Left renal cortex interstitium (tissue), 4 donors: ENCODE measurements at regions not wholly inside any gene's neighbourhood (a gene's known extent, or its start where the extent isn't known, plus 50 kb on each side); places are given as distances from the start of the nearest gene placed in this dataset.
"Not testable (repeated sequence)": the region's sequence is repeated elsewhere in the genome, so short reads cannot be mapped to it uniquely, and the experiment has no call there.

Experiments used
- DNase-seq, 4 donors: peaks; one replicate each; pipeline ENCODE4 v3.0.0-alpha.2; 2013; ENCODE audit warnings: low read depth in 4 of 4, low spot score in 2 of 4, missing footprints in 1 of 4

GRCh38 chr1:30534551-30534940 lies 188.8 kb downstream of the MATN1 start:
- DNase-seq, result no peak

DNA sequence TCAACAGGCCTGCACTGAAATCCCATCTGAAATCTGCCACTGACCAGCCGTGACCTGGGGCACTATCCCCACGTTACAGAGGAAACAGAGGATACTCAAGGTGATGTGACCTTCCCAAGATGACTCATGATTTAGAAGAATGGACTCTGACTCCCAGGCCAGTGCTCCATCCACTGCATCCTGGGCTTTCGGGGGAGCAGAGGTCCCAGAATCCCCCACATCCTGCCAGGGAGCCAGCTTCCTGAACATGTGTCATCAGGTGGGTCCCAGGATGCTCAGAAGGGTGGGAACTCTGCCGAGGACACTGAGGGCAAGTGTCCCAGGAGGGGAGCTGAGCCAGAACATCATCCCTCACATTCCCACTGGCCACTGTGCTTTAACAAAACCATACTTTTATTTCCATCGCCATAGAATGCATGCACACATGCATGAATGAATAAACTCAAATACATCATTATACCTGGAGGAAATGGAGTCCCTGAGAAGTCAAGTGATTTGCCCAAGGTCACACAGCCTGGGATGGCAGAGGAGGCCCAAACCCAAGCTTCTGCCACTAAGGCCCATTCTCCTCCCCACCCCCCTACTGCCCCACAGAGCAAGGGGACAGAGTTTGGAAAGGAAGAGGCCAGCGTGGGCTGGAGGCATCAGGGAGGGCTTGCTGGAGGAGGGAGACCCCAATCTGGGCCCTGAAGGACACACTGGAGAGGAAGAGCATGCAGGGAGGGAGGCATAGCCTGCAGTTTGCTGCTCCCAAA lies 189.4 kb downstream of the MATN1 start:
- no peak for DNase-seq

DNA sequence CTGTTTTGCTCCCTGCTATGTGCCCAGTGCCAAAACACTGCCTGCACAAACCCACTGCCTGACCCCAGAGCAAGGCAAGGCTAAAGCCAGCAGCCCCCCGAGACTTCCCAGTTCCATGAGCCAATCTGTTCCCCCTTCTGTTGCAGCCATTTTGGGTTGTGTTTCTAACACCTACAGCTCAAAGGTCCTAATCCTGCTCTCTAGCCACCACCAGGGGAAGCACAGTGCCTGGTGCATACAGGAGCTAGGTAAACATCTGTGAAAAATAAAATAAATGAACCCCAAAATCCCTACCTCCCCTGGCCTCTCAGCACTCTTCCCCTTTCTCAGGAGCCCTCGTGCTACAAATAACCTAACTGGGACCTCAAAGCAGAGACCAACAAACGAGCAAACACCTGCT lies 190.2 kb downstream of the MATN1 start:
- DNase-seq, result no peak

DNA sequence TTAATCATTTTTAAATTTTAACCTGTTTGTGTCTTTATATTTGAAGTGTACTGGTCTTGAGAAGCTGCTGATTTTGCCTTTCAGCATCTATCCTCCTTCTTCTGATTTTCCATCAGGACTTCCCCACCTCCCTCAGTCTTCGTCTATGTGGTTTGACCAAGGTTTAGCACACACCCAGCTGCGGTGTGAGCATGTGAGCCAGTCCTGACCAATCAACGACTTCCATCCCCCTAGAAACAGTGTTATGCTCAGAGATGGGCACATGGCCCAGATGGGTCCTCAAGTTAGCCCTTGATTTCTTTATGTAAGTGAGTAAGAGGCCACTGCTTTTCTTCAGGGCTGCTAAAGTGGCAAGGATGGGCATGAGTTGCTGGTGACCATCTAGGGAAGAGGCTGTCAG lies 190.8 kb downstream of the MATN1 start:
- DNase-seq, result no peak

DNA sequence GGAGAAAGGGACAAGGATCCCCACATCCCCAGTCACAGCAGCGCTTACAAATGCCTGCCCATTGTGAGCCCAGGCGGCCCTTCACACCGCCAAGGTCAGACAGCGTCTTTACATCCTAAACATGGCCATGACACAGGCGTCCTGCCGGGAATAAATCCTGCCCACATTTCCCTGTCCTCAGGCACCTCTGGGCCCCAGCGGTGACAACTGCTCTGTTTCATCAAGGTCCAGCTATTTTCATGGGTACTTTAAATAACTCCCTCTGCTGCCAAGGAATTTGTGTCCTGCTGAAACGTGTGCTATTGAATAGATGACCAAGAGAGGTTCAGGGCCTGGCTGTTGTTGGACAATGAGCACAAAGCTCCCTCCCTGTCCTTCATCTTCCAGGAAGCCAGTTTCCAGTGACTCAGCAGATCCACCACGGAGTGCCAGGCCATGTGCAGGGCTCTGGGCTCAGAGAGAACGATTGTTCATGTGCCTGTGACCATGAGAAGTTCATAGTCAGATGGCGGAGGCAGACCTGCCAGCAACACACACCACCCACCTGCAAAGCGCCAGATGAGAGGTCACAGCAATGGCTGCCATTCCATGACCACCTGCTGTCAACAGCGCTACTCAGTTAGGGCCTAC lies 195.8 kb downstream of the MATN1 start:
- no peak for DNase-seq

GRCh38 chr1:30526652-30527345 lies 196.6 kb downstream of the MATN1 start:
- DNase-seq, result no peak

GRCh38 chr1:30525971-30526651 lies 197.3 kb downstream of the MATN1 start:
- DNase-seq, result peak; percentile 63 to 82 (median 70)

GRCh38 chr1:30525631-30525970 lies 197.8 kb downstream of the MATN1 start:
- no peak for DNase-seq

- no peak for DNase-seq
These were observed 198.4 kb downstream of the MATN1 start for GRCh38 chr1:30524840-30525617.

DNA sequence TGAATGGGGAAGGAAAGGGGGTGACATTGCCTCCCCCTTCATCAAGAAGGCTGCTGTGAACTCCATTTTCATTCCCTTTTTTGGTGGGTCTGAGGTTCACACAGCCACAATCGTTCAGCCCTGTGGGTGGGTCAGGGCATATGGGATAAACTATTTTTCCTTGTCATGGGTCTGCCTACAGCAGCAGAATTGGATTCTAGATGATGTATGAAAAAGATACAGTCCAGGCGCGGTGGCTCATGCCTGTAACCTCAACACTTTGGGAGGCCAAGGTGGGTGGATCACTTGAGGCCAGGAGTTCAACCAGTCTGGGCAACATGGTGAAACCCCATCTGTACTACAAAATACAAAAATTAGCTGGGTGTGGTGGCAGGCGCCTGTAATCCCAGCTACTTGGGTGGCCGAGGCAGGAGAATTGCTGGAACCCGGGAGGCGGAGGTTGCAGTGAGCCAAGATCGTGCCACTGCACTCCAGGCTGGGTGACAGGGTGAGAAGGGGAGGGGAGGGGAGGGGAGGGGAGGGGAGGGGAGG lies 199.3 kb downstream of the MATN1 start:
- not testable (repeated sequence) for DNase-seq

DNA sequence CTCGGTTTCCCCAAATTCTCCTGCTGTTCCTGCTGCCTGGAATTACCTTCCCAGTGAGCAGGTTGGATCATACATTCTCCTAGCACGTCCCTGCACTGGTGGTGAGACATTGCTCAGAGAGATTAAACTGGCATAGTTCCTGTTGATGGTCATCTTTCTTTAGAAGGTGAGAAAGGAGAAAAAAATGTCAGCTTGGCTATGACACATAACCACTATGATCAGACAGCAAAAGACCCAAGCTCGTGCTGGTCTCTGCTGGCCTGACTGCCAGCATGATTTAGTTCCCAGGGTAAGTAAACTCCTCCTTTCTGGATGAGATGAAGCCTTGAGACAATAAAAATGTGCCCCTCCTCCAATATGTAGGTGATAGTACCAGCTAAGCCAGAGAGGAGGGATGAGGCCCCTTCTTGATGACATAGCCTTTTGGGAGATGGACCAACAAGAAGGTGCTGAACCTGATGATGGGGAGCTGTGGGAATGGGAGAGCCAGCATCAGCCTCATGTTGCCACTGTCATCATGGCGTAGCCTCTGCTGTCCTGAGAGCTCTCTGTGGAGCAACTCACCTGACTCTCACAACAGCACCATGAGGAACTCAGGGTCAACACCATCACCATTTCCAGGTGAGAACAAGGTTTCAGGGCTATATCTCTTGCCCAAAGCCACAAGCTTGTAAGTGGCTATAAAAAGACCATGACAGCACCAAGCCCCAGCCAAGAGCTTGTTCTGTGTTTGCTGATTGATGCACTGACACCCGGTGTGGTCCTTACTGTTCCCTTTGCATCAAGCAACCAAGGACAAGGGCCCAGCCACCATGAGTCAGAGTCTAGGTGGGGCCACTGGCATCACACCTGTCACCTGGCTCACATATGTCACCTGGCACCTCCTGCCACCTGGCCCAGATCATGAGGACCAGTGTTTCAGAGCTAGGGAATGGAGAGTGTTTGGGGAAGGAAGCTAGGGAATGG lies 200.0 kb downstream of the MATN1 start:
- DNase-seq, result no peak

DNA sequence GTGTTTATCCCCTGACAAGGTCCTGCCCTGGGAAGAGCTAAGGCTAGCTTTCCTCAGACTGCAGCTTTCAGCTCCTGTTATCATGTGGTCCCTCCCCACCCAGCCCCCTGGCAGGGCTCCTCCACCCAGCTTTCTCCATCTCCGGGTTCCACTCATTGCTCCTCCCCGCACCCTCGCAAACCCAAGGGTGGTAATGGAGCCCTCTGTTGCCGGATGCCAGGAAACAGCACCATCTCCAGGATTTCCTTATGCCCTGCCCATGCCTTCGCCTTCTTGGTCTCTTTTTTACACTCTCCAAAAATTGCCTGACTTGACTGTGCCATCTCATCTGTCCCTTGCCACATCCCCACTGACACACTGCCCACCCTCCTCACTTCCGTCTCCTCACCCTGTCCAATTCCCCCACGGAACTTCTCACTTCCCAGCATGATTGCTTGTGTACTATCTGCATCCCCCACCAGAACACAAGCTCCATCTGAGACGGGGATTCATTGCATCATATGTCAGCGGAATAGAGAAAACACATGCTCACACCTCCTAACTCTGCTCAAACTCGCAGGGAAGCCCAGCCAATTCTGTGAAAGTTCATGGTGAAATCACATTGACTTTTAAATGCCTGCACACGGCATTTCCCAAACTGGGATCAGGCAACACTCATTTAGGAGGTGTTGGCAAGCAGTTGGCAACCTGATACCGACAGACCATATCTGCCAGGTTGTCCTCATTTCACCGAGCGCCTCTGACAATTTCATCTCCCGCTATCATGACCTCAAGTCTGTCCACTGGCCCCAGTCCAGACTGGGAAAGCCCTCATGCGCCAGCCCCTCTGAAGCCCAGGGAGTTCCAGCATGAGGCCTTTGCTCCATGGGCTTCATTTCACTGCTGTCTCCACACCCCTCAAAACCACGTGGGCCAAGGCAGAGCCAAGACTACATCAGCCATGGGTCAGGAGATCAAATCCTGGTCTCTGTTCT lies 201.1 kb downstream of the MATN1 start:
- no peak for DNase-seq

DNA sequence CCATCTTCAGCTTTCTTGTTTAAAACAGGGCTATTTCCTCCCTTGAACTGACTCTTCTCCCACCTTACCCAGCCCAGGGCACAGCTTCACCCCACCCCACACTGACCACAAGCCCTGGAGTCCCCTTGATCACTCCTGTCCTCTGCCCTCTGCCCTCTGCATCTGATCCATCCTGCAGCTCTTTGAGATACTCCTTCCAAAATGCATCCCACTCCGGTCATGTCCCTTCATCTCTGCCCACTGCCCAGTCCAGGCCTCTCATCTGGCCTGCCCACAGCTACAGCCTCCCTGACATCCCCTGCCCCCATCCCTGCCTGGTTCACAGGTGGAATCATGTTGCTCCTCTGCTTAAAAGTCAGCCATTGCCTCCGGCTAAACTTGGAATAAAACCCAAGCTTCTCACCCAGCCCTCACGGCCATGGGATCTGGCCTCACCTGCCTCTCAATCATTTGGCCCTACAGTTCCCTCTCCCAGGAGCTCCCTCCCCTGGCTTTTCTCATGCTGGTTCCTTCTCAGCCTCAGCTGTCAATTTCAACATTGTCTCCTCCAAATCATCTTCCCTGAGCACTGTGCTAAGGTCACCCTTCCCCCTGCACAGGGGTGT lies 202.0 kb downstream of the MATN1 start:
- DNase-seq, result no peak

DNA sequence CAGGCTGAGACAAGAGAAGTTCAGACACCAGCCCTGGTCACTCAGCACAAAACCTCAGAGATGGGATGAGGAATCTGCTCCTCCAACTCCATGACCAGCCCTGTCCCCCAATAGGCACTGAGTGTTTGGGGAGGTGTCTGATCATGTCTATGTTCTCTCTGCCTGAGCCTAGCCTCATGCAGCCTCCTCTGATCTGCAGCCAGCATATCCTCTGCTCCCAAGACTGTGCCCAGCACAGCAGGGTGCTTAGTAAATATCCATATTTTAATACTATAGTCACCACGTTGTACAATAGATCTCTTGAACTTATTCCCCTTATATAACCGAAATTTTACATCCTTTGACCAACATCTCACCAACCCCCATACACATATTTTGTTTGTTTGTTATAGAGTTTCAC lies 202.9 kb downstream of the MATN1 start:
- DNase-seq, result no peak

DNA sequence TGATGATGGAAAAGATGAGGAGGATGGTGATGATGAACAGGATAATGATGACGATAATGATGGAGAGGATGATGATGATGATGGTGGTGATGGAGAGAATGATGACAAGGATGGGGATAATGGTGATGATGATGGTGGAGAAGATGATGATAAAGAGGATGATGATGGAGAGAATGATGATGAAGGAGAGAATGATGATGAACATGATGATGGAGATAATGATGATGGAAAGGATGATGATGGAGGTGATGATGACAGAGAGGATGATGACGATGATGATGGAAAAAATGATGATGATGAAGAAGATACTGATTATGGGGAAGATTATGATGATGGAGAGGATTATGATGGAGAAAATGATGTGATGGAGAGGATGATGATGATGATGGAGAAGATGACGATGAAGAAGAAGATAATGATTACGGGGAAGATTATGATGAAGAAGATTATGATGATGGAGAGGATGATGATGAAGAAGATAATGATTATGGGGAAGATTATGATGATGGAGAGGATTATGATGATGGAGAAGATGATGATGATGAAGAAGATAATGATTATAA lies 204.1 kb downstream of the MATN1 start:
- no peak for DNase-seq

- DNase-seq, result no peak
These were observed 204.7 kb downstream of the MATN1 start for GRCh38 chr1:30518696-30519095.

- DNase-seq, result no peak
These were observed 205.2 kb downstream of the MATN1 start for GRCh38 chr1:30518186-30518585.
